ENCODE measurements at regions not wholly inside any gene's neighbourhood (a gene's known extent, or its start where the extent isn't known, plus 50 kb on each side); places are given as distances from the start of the nearest gene placed in this dataset.

DNA sequence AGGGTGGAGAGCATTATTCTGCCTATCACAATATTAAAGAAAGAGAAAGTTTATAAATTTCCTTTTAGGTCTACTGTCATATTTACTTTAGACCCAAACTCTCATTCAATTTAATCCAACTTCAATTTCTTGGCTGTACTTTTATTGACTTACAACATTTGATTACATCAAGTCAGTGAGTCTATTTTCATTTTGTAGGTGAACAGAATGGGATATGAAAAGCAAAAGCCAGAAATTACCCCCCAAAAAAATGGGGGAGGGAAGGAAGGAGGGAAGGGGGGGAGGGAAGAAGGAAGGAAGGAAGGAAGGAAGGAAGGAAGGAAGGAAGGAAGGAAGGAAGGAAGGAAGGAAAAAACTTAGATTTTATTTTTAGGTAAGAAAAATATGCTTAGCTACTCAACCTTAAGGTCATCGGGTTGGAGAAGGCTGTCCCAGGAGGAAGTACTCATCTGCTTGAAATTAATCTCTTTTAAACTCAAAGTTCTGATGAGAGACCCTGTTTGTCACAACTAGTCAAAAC, 320.1 kb upstream of the ATP11B start:
- Histone ChIP-seq H3K27ac (ENCODE audit: insufficient read depth, low read length, poor library complexity, severe bottlenecking) (no peak overlapping the region), H3K9me3 (ENCODE audit: control insufficient read depth, low read length) (no peaks in the 10 kb centered on the region), H3K27me3 (replicated peaks; ENCODE audit: control insufficient read depth, insufficient read depth, low read length, poor library complexity, severe bottlenecking) (no peaks in the 10 kb centered on the region), H3K4me3 (ENCODE audit: insufficient read depth, low read depth, low read length, poor library complexity, severe bottlenecking) (no peak overlapping the region), H3K4me1 (ENCODE audit: control insufficient read depth, insufficient read depth, low read length, poor library complexity, severe bottlenecking) (no peaks in the 10 kb centered on the region), H3K36me3 (ENCODE audit: control insufficient read depth, insufficient read depth, low read length) (no peaks in the 10 kb centered on the region)
- DNase-seq = no peak

DNA sequence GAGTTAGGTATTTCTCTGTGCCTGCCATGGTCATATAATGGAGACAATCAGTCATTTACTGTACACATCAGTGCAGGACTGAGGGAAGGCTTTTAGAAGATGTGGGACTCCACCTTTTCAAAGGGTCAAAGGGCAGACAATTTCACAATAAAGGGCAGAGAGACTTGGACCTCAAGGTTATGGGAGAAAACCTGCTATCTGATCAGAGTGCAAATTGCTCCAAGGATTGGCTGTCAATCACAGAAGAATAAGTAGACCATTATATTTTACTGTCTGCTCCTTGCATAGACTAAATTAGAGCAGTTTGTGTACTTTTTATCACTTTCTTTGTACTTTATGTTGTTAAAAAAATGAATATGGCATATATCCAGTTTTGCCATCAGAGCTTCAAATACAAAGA, 314.9 kb upstream of the ATP11B start:
- H3K36me3 ChIP-seq (ENCODE audit: control insufficient read depth, insufficient read depth, low read length) = no peaks in the 10 kb centered on the region
- H3K9me3 ChIP-seq (ENCODE audit: control insufficient read depth, low read length) = no peaks in the 10 kb centered on the region
- H3K4me1 ChIP-seq (ENCODE audit: control insufficient read depth, insufficient read depth, low read length, poor library complexity, severe bottlenecking) = no peaks in the 10 kb centered on the region
- H3K27me3 ChIP-seq (replicated peaks; ENCODE audit: control insufficient read depth, insufficient read depth, low read length, poor library complexity, severe bottlenecking) = no peaks in the 10 kb centered on the region
- H3K27ac ChIP-seq (ENCODE audit: insufficient read depth, low read length, poor library complexity, severe bottlenecking) = no peak overlapping the region
- H3K4me3 ChIP-seq (ENCODE audit: insufficient read depth, low read depth, low read length, poor library complexity, severe bottlenecking) = no peak overlapping the region
- no peak for DNase-seq

DNA sequence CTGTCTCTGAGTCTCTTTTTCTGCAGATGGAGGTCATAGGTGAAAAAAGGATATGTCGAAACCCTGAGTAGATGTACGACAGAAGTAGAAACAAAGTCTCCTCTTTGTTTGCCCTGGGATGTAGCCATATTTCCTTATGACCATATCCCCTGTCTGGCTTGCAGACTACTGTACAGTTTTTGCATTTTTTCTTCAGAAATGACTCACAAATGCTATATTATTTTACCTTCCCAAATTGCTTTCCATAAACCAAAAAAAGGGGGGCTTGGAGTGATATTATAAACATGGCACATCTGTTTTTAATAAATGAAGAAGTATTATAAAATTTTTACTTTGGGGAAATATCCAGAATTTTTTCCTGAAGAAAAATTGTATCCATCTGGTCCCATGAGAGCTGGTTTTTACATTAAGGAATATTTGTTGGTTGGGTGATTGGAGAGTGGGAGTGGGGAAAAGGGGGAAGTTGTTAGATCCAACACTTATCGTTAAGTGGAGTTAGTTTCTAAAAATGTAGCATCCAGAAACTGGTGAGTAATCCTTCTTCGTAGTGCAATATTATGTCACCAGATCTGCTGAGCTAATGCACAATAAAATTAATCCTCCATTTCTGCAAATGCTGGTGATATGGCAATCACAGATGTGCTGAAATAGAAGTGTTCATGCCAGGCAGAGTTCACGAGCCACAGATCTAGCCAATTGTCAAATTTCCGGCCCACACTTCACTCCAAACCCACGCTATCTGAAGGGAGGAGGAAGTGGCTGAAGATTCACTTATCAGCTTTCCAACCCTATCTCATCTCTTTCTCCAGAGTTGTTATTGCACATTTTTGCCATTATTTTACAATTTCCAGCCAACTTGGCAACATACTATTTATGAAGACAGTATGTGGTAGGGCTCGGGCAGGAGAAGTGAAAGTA, 313.6 kb upstream of the ATP11B start:
- Histone ChIP-seq H3K27ac (ENCODE audit: insufficient read depth, low read length, poor library complexity, severe bottlenecking) (no peak overlapping the region), H3K4me1 (ENCODE audit: control insufficient read depth, insufficient read depth, low read length, poor library complexity, severe bottlenecking) (no peaks in the 10 kb centered on the region), H3K4me3 (ENCODE audit: insufficient read depth, low read depth, low read length, poor library complexity, severe bottlenecking) (no peak overlapping the region), H3K9me3 (ENCODE audit: control insufficient read depth, low read length) (no peaks in the 10 kb centered on the region), H3K36me3 (ENCODE audit: control insufficient read depth, insufficient read depth, low read length) (no peaks in the 10 kb centered on the region), H3K27me3 (replicated peaks; ENCODE audit: control insufficient read depth, insufficient read depth, low read length, poor library complexity, severe bottlenecking) (no peaks in the 10 kb centered on the region)
- DNase-seq = no peak

DNA sequence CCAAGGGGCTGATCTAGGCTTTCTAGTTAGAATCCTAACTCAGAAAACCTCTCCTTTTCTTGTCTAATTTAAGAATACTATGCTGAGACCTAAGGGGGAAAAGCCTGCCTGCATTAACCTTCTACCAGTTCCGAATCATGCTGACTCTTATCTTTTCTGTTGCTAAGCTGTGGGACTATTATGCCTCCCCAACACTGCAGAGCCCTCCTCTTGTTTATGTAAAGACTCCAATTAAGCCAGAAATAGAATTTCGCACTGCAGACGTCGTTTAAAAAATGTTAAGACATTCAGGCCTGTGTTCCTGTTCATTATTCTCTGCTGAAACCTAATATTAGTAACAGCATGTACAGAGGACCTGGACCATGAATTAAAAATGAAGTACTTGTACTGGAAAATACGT, 310.6 kb upstream of the ATP11B start:
- Histone ChIP-seq H3K9me3 (ENCODE audit: control insufficient read depth, low read length) (no peaks in the 10 kb centered on the region), H3K4me1 (ENCODE audit: control insufficient read depth, insufficient read depth, low read length, poor library complexity, severe bottlenecking) (no peaks in the 10 kb centered on the region), H3K27ac (ENCODE audit: insufficient read depth, low read length, poor library complexity, severe bottlenecking) (no peak overlapping the region), H3K4me3 (ENCODE audit: insufficient read depth, low read depth, low read length, poor library complexity, severe bottlenecking) (no peak overlapping the region), H3K27me3 (replicated peaks; ENCODE audit: control insufficient read depth, insufficient read depth, low read length, poor library complexity, severe bottlenecking) (no peaks in the 10 kb centered on the region), H3K36me3 (ENCODE audit: control insufficient read depth, insufficient read depth, low read length) (no peaks in the 10 kb centered on the region)
- no peak for DNase-seq

DNA sequence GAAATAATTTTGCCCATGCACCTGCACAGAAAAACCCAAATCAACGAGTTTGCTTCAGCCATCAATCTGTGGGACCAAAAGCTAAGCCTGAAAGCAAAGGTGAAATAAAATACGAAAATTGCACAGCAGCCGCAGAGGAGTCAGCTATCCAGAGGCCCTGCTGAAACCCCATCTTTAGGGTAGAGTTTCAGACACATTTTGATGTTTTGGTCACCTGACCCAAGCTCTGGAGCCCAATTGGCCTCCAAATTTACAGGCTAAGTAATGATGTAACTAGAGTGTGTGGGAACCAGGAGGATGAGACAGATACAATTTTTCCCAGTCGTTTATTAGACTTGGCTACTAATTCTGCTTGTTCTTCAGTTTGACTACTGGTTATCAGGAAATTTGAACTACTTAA, 308.6 kb upstream of the ATP11B start:
- Histone ChIP-seq H3K9me3 (ENCODE audit: control insufficient read depth, low read length) (no peaks in the 10 kb centered on the region), H3K4me1 (ENCODE audit: control insufficient read depth, insufficient read depth, low read length, poor library complexity, severe bottlenecking) (no peaks in the 10 kb centered on the region), H3K4me3 (ENCODE audit: insufficient read depth, low read depth, low read length, poor library complexity, severe bottlenecking) (no peak overlapping the region), H3K27me3 (replicated peaks; ENCODE audit: control insufficient read depth, insufficient read depth, low read length, poor library complexity, severe bottlenecking) (no peaks in the 10 kb centered on the region), H3K27ac (ENCODE audit: insufficient read depth, low read length, poor library complexity, severe bottlenecking) (no peak overlapping the region), H3K36me3 (ENCODE audit: control insufficient read depth, insufficient read depth, low read length) (no peaks in the 10 kb centered on the region)
- no peak for DNase-seq

DNA sequence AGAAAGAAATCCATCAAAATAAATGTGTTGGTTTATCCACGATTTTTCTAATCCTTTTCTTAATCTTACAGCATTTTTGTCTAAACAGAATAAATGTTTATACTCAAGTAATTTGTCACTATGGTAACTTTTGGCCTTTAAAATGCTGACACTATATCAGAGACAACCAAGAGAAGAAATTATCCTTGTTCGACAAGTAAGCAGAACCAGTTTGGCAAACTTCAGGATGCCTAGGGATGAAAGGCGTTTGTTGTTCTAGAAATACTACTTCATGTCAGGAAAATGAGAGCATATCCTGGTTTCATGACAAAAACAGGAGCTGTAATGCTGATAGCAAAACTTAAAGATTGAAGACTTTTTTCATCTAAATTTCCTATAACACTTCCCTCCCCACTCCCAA, 308.0 kb upstream of the ATP11B start:
- H3K27ac ChIP-seq (ENCODE audit: insufficient read depth, low read length, poor library complexity, severe bottlenecking) = no peak overlapping the region
- H3K27me3 ChIP-seq (replicated peaks; ENCODE audit: control insufficient read depth, insufficient read depth, low read length, poor library complexity, severe bottlenecking) = no peaks in the 10 kb centered on the region
- no peak for DNase-seq
- no peaks in the 10 kb centered on the region for H3K36me3 ChIP-seq (ENCODE audit: control insufficient read depth, insufficient read depth, low read length)
- H3K4me1 ChIP-seq (ENCODE audit: control insufficient read depth, insufficient read depth, low read length, poor library complexity, severe bottlenecking) = no peaks in the 10 kb centered on the region
- H3K9me3 ChIP-seq (ENCODE audit: control insufficient read depth, low read length) = no peaks in the 10 kb centered on the region
- no peak overlapping the region for H3K4me3 ChIP-seq (ENCODE audit: insufficient read depth, low read depth, low read length, poor library complexity, severe bottlenecking)

DNA sequence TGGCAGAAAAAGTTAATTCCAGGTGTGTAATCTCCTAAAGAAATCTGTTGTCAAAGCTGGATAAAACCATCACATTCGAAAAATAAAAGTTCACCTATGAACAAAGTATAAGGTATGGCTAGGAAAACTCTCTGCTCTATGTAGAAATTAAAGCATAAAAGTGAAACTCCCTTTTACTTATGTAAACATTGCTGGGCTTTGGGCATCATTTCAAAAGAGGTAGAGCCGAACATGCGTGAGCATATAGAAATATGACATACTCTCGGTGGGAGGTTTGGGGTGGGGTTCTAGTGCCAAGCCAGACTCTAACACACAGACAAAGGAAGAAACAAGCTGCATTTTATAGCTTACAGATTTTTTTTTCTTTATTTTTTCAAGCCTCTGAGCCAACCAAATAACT, 306.8 kb upstream of the ATP11B start:
- Histone ChIP-seq H3K9me3 (ENCODE audit: control insufficient read depth, low read length) (no peaks in the 10 kb centered on the region), H3K27me3 (replicated peaks; ENCODE audit: control insufficient read depth, insufficient read depth, low read length, poor library complexity, severe bottlenecking) (no peaks in the 10 kb centered on the region), H3K4me1 (ENCODE audit: control insufficient read depth, insufficient read depth, low read length, poor library complexity, severe bottlenecking) (no peaks in the 10 kb centered on the region), H3K4me3 (ENCODE audit: insufficient read depth, low read depth, low read length, poor library complexity, severe bottlenecking) (no peak overlapping the region), H3K27ac (ENCODE audit: insufficient read depth, low read length, poor library complexity, severe bottlenecking) (no peak overlapping the region), H3K36me3 (ENCODE audit: control insufficient read depth, insufficient read depth, low read length) (no peaks in the 10 kb centered on the region)
- no peak for DNase-seq

DNA sequence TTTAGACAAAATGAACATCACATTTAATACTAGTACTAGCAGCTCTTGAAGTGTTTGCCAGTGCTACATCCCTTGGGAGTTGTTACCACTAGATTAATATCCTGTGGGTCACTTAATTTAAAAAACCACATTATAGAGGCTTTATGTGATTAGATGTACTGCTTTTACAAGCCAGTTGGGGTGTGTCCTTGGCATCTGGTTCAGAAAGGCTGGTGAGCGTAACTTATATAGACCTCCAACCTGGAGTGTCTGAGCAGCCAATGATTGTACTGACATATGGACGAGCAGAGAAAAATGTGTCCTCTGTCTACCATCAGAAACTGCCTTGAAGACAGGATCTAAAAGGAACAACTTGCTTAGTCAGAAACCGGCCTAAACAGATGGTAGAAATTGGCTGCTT, 306.2 kb upstream of the ATP11B start:
- no peaks in the 10 kb centered on the region for H3K4me1 ChIP-seq (ENCODE audit: control insufficient read depth, insufficient read depth, low read length, poor library complexity, severe bottlenecking)
- no peak overlapping the region for H3K27ac ChIP-seq (ENCODE audit: insufficient read depth, low read length, poor library complexity, severe bottlenecking)
- no peaks in the 10 kb centered on the region for H3K27me3 ChIP-seq (replicated peaks; ENCODE audit: control insufficient read depth, insufficient read depth, low read length, poor library complexity, severe bottlenecking)
- H3K36me3 ChIP-seq (ENCODE audit: control insufficient read depth, insufficient read depth, low read length) = no peaks in the 10 kb centered on the region
- no peak overlapping the region for H3K4me3 ChIP-seq (ENCODE audit: insufficient read depth, low read depth, low read length, poor library complexity, severe bottlenecking)
- DNase-seq = no peak
- H3K9me3 ChIP-seq (ENCODE audit: control insufficient read depth, low read length) = no peaks in the 10 kb centered on the region

DNA sequence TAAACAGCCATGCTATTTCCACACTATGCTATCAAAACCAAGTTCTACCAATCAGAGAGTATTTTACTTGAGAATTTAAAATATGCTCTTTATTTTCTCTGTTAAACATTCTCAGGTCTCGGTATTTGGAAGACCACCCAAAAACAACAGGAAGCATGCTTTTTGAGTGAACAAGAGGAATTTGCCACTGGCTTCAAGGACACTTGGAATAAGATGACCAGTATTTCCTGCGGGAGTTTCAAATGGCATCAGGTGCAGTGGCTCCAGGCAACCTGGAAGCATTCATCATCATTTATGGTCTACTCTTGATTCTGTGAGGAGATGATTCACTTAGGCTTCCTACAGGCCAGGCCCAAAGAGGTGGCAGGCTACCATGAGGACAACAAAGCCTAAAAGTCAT, 305.7 kb upstream of the ATP11B start:
- Histone ChIP-seq H3K4me3 (ENCODE audit: insufficient read depth, low read depth, low read length, poor library complexity, severe bottlenecking) (no peak overlapping the region), H3K9me3 (ENCODE audit: control insufficient read depth, low read length) (no peaks in the 10 kb centered on the region)
- DNase-seq = no peak

DNA sequence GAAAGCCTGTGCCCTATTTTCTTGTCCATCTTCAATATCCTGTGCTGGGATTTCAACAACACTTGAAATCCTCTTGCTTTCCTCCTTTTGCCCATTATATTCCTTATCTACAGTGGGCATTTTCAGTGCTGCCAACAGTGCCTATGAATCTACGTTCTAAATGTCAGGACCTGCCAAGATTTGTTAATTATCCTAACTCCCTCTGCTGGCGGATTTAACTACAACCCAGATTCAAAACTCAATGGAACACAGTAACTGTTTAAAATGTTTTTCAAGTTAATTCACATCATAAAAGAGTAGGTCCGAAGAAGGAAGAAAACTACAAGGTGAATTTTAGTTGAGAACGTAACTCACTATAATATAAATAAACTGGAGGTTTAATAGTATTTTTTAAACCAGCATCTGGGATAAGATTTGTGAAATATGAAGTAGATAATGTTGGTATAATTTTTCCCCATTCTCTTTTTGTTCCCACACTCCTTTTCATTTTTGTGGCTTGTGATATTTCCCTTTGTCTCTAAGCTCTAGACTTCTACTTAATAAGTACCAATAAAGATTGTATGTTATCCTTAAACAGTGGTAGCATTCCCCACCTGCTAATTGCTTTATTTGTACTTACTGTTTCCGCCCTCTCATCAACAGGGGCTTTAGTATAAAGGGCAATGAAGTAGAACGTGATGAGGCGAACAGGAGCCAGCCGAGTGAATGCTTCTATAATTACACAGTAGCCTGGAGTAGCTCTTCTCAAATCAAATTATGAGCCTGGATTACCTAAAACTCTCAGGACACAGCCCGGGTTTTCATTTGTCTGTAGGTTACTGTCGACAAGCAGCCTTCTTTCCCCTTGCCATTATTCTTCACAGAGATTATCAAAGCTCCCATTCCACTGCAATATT, 302.5 kb upstream of the ATP11B start:
- Histone ChIP-seq H3K9me3 (ENCODE audit: control insufficient read depth, low read length) (no peaks in the 10 kb centered on the region), H3K27me3 (replicated peaks; ENCODE audit: control insufficient read depth, insufficient read depth, low read length, poor library complexity, severe bottlenecking) (no peaks in the 10 kb centered on the region), H3K4me3 (ENCODE audit: insufficient read depth, low read depth, low read length, poor library complexity, severe bottlenecking) (no peak overlapping the region), H3K36me3 (ENCODE audit: control insufficient read depth, insufficient read depth, low read length) (no peaks in the 10 kb centered on the region), H3K27ac (ENCODE audit: insufficient read depth, low read length, poor library complexity, severe bottlenecking) (no peak overlapping the region), H3K4me1 (ENCODE audit: control insufficient read depth, insufficient read depth, low read length, poor library complexity, severe bottlenecking) (no peaks in the 10 kb centered on the region)
- DNase-seq = no peak

More for the DNA sequence above, 305.7 kb upstream of the ATP11B start:
- H3K27ac ChIP-seq (ENCODE audit: insufficient read depth, low read length, poor library complexity, severe bottlenecking) = no peak overlapping the region
- no peaks in the 10 kb centered on the region for H3K36me3 ChIP-seq (ENCODE audit: control insufficient read depth, insufficient read depth, low read length)
- no peaks in the 10 kb centered on the region for H3K27me3 ChIP-seq (replicated peaks; ENCODE audit: control insufficient read depth, insufficient read depth, low read length, poor library complexity, severe bottlenecking)
- H3K4me1 ChIP-seq (ENCODE audit: control insufficient read depth, insufficient read depth, low read length, poor library complexity, severe bottlenecking) = no peaks in the 10 kb centered on the region
